WTC11 (cell line): ENCODE measurements at regions not wholly inside any gene's neighbourhood (a gene's known extent, or its start where the extent isn't known, plus 50 kb on each side); places are given as distances from the start of the nearest gene placed in this dataset.

Experiments used
- ATAC-seq: fragments of 200-7000 bp; cut with Tn5 transposase; 2 replicates; pipeline ENCODE4 v1.10.0; 2021; ENCODE audit warnings: mild to moderate bottlenecking, moderate library complexity
- CTCF ChIA-PET: fragments of 300-600 bp; sonication (Branson Sonifier 250); formaldehyde crosslinking; loops from one replicate; lab custom pipeline; 2021; ENCODE audit warnings: antibody characterized with exemption; lab: Charles Lee
- POLR2A ChIA-PET: fragments of 350-600 bp; sonication (Branson Sonifier 250); formaldehyde crosslinking; loops from one replicate; lab custom pipeline; 2021; ENCODE audit warnings: antibody characterized with exemption; lab: Charles Lee
- DNase-seq: peaks from one replicate; pipeline ENCODE4 v3.0.0; 2021; ENCODE audit warnings: low spot score
- H3K27ac Mint-ChIP-seq: 2 replicates; pipeline ENCODE4 v1.8.0; 2021; ENCODE audit warnings: mixed read lengths
- H3K27me3 Mint-ChIP-seq: 2 replicates; pipeline ENCODE4 v1.8.0; 2021; ENCODE audit warnings: low read depth, mild to moderate bottlenecking, moderate library complexity, mixed read lengths
- H3K36me3 Mint-ChIP-seq: 2 replicates; pipeline ENCODE4 v1.8.0; 2021; ENCODE audit warnings: mixed read lengths
- H3K4me1 Mint-ChIP-seq: 2 replicates; pipeline ENCODE4 v1.8.0; 2022; ENCODE audit warnings: mixed read lengths
- H3K4me3 Mint-ChIP-seq: 2 replicates; pipeline ENCODE4 v1.8.0; 2021; ENCODE audit warnings: mild to moderate bottlenecking, moderate library complexity, mixed read lengths
- H3K9me3 Mint-ChIP-seq: 2 replicates; pipeline ENCODE4 v1.8.0; 2021; ENCODE audit warnings: mixed read lengths
- CREB1 ChIP-seq: sonication (generic); formaldehyde crosslinking; IDR thresholded peaks from 2 replicates; pipeline ENCODE4 v1.8.0; 2023; ENCODE audit warnings: mild to moderate bottlenecking, missing genetic modification reagents
- CREM ChIP-seq: sonication (generic); formaldehyde crosslinking; IDR thresholded peaks from 2 replicates; pipeline ENCODE4 v1.8.1; 2022; ENCODE audit warnings: mild to moderate bottlenecking, missing genetic modification reagents, moderate library complexity
- GTF2I ChIP-seq: fragments of 250-450 bp; sonication (Bioruptor Pico); conservative IDR thresholded peaks from 2 replicates; pipeline ENCODE4 v1.4.0; 2021; ENCODE audit warnings: mild to moderate bottlenecking
- NFE2L1 ChIP-seq: sonication (generic); formaldehyde crosslinking; IDR thresholded peaks from 2 replicates; pipeline ENCODE4 v1.8.1; 2023; ENCODE audit warnings: missing genetic modification reagents
- NFYB ChIP-seq: sonication (generic); formaldehyde crosslinking; conservative IDR thresholded peaks from 2 replicates; pipeline ENCODE4 v1.8.0; 2022; ENCODE audit warnings: low read depth, missing genetic modification reagents
- OVOL2 ChIP-seq: fragments of 250-450 bp; sonication (Bioruptor Pico); IDR thresholded peaks from 2 replicates; pipeline ENCODE4 v1.9.0; 2021; ENCODE audit warnings: mild to moderate bottlenecking, borderline replicate concordance
- SMAD3 ChIP-seq: sonication (generic); formaldehyde crosslinking; IDR thresholded peaks from 2 replicates; pipeline ENCODE4 v1.8.0; 2022; ENCODE audit warnings: missing genetic modification reagents, mild to moderate bottlenecking, borderline replicate concordance
- SMAD4 ChIP-seq: sonication (generic); formaldehyde crosslinking; IDR thresholded peaks from 2 replicates; pipeline ENCODE4 v1.8.0; 2022; ENCODE audit warnings: mild to moderate bottlenecking, missing genetic modification reagents
- TEAD4 ChIP-seq: sonication (generic); formaldehyde crosslinking; IDR thresholded peaks from 2 replicates; pipeline ENCODE4 v1.8.0; 2022; ENCODE audit warnings: mild to moderate bottlenecking, missing genetic modification reagents
- ZNF396 ChIP-seq: fragments of 250-450 bp; sonication (Bioruptor Pico); IDR thresholded peaks from 2 replicates; pipeline ENCODE4 v1.8.0; 2021; ENCODE audit warnings: mild to moderate bottlenecking, moderate library complexity, borderline replicate concordance
- TF ChIP-seq, protein P1 (sequence below): fragments of 250-450 bp; sonication (Bioruptor Pico); IDR thresholded peaks from 2 replicates; pipeline ENCODE4 v1.9.0; 2021; ENCODE audit warnings: mild to moderate bottlenecking
- TF ChIP-seq, protein P2 (sequence below): fragments of 250-450 bp; sonication (Bioruptor Pico); IDR thresholded peaks from 2 replicates; pipeline ENCODE4 v1.9.0; 2021; ENCODE audit warnings: mild to moderate bottlenecking, borderline replicate concordance
- TF ChIP-seq, protein P3 (sequence below): sonication (generic); formaldehyde crosslinking; IDR thresholded peaks from 2 replicates; pipeline ENCODE4 v1.8.1; 2023; ENCODE audit warnings: mild to moderate bottlenecking, missing genetic modification reagents
- TF ChIP-seq, protein P4 (sequence below): sonication (generic); formaldehyde crosslinking; IDR thresholded peaks from 2 replicates; pipeline ENCODE4 v1.8.0; 2022; ENCODE audit warnings: mild to moderate bottlenecking, missing genetic modification reagents
- TF ChIP-seq, protein P5 (sequence below): fragments of 250-450 bp; sonication (Bioruptor Pico); IDR thresholded peaks from 2 replicates; pipeline ENCODE4 v1.9.0; 2021; ENCODE audit warnings: mild to moderate bottlenecking
- TF ChIP-seq, protein P6 (sequence below): sonication (generic); formaldehyde crosslinking; IDR thresholded peaks from 2 replicates; pipeline ENCODE4 v1.8.1; 2023; ENCODE audit warnings: mild to moderate bottlenecking, missing genetic modification reagents, moderate library complexity
- TF ChIP-seq, protein P7 (sequence below): fragments of 250-450 bp; sonication (Bioruptor Pico); IDR thresholded peaks from 2 replicates; pipeline ENCODE4 v1.9.0; 2021; ENCODE audit warnings: moderate library complexity, mild to moderate bottlenecking, inconsistent platforms, borderline replicate concordance
- TF ChIP-seq, protein P8 (sequence below): sonication (generic); formaldehyde crosslinking; IDR thresholded peaks from 2 replicates; pipeline ENCODE4 v1.8.0; 2022; ENCODE audit warnings: mild to moderate bottlenecking, missing genetic modification reagents

DNA sequence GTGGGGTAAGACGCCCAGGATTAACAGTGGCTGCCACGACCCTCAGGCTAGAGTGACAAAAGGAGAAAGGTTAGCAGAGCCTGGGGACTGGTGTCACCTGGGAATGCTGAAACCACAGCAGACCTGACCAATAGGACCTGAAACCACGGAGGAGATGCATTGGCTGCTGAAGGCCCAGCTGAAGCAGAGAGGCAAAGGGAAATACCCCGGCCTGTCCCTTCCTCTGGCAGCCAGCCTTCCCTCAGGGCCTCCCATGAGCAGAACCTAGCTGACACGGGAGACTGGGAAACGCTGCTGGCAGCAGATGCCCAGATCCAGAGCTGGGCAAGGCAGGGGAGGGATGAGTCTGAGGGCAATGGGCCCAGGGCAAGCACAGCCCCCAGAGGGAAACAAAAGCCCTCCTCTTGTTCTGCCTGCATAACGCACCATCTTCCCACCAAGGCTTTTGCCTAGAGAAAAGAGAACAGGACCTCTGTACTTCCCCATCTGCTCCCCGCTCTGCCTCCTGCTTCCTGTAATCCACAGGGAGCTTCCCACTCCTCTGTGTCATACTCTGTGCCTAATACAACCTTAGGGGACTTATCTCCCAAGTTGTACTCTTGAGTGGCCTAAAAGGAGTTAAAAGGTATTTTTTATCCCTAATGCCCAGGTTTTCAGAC, 216.2 kb downstream of the ABHD5 start:
- H3K36me3 Mint-ChIP-seq: no peaks in the 10 kb centered on the region
- CTCF ChIA-PET: no interaction called here
- POLR2A ChIA-PET: no interaction called here
- H3K27ac Mint-ChIP-seq: no peak overlapping the region
- H3K9me3 Mint-ChIP-seq: no peaks in the 10 kb centered on the region
- ATAC-seq (no peak), DNase-seq (no peak)
- no peaks in the 10 kb centered on the region for H3K4me1 Mint-ChIP-seq
- H3K27me3 Mint-ChIP-seq: peaks cover 7% of the 10 kb centered on the region; the same call in 1 of the 2 replicates
- no peak overlapping the region for H3K4me3 Mint-ChIP-seq
- no peak for TF ChIP-seq TEAD4 (CRISPR knock-in tag)
- no peak for TF ChIP-seq SMAD3 (CRISPR knock-in tag)
- TF ChIP-seq, protein P1, sequence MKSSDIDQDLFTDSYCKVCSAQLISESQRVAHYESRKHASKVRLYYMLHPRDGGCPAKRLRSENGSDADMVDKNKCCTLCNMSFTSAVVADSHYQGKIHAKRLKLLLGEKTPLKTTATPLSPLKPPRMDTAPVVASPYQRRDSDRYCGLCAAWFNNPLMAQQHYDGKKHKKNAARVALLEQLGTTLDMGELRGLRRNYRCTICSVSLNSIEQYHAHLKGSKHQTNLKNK (CRISPR knock-in tag): no peak
- TF ChIP-seq, protein P2, sequence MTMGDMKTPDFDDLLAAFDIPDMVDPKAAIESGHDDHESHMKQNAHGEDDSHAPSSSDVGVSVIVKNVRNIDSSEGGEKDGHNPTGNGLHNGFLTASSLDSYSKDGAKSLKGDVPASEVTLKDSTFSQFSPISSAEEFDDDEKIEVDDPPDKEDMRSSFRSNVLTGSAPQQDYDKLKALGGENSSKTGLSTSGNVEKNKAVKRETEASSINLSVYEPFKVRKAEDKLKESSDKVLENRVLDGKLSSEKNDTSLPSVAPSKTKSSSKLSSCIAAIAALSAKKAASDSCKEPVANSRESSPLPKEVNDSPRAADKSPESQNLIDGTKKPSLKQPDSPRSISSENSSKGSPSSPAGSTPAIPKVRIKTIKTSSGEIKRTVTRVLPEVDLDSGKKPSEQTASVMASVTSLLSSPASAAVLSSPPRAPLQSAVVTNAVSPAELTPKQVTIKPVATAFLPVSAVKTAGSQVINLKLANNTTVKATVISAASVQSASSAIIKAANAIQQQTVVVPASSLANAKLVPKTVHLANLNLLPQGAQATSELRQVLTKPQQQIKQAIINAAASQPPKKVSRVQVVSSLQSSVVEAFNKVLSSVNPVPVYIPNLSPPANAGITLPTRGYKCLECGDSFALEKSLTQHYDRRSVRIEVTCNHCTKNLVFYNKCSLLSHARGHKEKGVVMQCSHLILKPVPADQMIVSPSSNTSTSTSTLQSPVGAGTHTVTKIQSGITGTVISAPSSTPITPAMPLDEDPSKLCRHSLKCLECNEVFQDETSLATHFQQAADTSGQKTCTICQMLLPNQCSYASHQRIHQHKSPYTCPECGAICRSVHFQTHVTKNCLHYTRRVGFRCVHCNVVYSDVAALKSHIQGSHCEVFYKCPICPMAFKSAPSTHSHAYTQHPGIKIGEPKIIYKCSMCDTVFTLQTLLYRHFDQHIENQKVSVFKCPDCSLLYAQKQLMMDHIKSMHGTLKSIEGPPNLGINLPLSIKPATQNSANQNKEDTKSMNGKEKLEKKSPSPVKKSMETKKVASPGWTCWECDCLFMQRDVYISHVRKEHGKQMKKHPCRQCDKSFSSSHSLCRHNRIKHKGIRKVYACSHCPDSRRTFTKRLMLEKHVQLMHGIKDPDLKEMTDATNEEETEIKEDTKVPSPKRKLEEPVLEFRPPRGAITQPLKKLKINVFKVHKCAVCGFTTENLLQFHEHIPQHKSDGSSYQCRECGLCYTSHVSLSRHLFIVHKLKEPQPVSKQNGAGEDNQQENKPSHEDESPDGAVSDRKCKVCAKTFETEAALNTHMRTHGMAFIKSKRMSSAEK (CRISPR knock-in tag): no peak
- TF ChIP-seq, protein P3, sequence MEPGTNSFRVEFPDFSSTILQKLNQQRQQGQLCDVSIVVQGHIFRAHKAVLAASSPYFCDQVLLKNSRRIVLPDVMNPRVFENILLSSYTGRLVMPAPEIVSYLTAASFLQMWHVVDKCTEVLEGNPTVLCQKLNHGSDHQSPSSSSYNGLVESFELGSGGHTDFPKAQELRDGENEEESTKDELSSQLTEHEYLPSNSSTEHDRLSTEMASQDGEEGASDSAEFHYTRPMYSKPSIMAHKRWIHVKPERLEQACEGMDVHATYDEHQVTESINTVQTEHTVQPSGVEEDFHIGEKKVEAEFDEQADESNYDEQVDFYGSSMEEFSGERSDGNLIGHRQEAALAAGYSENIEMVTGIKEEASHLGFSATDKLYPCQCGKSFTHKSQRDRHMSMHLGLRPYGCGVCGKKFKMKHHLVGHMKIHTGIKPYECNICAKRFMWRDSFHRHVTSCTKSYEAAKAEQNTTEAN (CRISPR knock-in tag): no peak
- TF ChIP-seq SMAD4 (CRISPR knock-in tag): no peak
- TF ChIP-seq NFE2L1: no peak
- no peak for TF ChIP-seq OVOL2 (CRISPR knock-in tag)
- TF ChIP-seq, protein P4, sequence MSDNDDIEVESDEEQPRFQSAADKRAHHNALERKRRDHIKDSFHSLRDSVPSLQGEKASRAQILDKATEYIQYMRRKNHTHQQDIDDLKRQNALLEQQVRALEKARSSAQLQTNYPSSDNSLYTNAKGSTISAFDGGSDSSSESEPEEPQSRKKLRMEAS (CRISPR knock-in tag): no peak
- no peak for TF ChIP-seq ZNF396 (CRISPR knock-in tag)
- TF ChIP-seq CREB1: no peak
- TF ChIP-seq, protein P5, sequence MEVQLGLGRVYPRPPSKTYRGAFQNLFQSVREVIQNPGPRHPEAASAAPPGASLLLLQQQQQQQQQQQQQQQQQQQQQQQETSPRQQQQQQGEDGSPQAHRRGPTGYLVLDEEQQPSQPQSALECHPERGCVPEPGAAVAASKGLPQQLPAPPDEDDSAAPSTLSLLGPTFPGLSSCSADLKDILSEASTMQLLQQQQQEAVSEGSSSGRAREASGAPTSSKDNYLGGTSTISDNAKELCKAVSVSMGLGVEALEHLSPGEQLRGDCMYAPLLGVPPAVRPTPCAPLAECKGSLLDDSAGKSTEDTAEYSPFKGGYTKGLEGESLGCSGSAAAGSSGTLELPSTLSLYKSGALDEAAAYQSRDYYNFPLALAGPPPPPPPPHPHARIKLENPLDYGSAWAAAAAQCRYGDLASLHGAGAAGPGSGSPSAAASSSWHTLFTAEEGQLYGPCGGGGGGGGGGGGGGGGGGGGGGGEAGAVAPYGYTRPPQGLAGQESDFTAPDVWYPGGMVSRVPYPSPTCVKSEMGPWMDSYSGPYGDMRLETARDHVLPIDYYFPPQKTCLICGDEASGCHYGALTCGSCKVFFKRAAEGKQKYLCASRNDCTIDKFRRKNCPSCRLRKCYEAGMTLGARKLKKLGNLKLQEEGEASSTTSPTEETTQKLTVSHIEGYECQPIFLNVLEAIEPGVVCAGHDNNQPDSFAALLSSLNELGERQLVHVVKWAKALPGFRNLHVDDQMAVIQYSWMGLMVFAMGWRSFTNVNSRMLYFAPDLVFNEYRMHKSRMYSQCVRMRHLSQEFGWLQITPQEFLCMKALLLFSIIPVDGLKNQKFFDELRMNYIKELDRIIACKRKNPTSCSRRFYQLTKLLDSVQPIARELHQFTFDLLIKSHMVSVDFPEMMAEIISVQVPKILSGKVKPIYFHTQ (CRISPR knock-in tag): no peak
- no peak for TF ChIP-seq GTF2I (CRISPR knock-in tag)
- no peak for TF ChIP-seq CREM (CRISPR knock-in tag)
- TF ChIP-seq NFYB (CRISPR knock-in tag): no peak
- TF ChIP-seq, protein P6, sequence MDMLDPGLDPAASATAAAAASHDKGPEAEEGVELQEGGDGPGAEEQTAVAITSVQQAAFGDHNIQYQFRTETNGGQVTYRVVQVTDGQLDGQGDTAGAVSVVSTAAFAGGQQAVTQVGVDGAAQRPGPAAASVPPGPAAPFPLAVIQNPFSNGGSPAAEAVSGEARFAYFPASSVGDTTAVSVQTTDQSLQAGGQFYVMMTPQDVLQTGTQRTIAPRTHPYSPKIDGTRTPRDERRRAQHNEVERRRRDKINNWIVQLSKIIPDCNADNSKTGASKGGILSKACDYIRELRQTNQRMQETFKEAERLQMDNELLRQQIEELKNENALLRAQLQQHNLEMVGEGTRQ (CRISPR knock-in tag): no peak

DNA sequence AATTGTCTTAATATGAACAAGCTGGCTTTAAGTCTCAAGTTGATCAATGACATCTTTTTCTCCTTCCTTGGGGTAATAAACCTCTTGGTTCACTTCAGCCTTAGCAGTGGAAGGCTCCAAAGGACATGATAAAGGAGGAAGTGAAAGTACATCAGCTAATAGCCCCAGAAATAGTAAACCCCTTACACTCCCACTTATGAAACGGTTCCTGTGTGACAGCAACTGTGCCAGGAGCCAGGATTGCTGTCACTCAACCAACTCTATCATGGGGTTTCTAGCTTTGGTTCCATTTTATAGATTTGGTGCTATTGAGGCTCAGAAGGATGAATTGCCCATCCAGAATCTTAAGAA, 216.7 kb downstream of the ABHD5 start:
- Mint-ChIP-seq H3K27me3 (peaks cover 7% of the 10 kb centered on the region; the same call in 1 of the 2 replicates), H3K4me1 (no peaks in the 10 kb centered on the region), H3K36me3 (no peaks in the 10 kb centered on the region), H3K4me3 (no peak overlapping the region), H3K27ac (no peak overlapping the region), H3K9me3 (no peaks in the 10 kb centered on the region)
- DNase-seq: no peak
- no peak for ATAC-seq
- CTCF ChIA-PET: no interaction called here
- POLR2A ChIA-PET: no interaction called here
- TF ChIP-seq, protein P7, sequence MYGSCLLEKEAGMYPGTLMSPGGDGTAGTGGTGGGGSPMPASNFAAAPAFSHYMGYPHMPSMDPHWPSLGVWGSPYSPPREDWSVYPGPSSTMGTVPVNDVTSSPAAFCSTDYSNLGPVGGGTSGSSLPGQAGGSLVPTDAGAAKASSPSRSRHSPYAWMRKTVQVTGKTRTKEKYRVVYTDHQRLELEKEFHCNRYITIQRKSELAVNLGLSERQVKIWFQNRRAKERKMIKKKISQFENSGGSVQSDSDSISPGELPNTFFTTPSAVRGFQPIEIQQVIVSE: no peak
- TF ChIP-seq NFE2L1: no peak
- TF ChIP-seq, protein P8, sequence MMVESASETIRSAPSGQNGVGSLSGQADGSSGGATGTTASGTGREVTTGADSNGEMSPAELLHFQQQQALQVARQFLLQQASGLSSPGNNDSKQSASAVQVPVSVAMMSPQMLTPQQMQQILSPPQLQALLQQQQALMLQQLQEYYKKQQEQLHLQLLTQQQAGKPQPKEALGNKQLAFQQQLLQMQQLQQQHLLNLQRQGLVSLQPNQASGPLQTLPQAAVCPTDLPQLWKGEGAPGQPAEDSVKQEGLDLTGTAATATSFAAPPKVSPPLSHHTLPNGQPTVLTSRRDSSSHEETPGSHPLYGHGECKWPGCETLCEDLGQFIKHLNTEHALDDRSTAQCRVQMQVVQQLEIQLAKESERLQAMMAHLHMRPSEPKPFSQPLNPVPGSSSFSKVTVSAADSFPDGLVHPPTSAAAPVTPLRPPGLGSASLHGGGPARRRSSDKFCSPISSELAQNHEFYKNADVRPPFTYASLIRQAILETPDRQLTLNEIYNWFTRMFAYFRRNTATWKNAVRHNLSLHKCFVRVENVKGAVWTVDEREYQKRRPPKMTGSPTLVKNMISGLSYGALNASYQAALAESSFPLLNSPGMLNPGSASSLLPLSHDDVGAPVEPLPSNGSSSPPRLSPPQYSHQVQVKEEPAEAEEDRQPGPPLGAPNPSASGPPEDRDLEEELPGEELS: no peak
